ENCODE measurements at regions not wholly inside any gene's neighbourhood (a gene's known extent, or its start where the extent isn't known, plus 50 kb on each side); places are given as distances from the start of the nearest gene placed in this dataset.

DNA sequence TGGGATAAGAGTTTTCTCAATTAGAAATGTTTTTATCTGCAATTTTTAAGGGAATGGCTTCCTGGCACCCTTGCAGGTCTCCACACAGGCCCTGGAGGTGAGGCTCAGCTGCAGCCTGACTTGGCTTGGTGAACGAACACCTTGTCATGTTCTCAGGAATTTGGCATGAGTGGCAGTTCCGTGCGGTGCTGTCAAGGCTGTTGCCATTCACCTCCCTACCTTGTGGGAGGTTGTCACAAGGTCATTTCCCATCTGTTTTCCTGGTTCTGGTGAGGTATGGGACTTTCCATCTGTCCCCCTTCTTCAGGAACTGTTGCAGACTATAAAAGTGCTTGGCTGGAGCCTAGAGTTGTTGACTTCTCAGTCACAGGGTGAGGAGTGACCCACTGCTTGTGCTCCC, 82.9 kb downstream of the ELOVL4 start:
- DNase-seq: no peak

- no peak for DNase-seq
Observed at GRCh38 chr6:79864001-79864400, 83.4 kb downstream of the ELOVL4 start.

- no peak for DNase-seq
Observed at GRCh38 chr6:79863566-79863965, 83.8 kb downstream of the ELOVL4 start.

DNA sequence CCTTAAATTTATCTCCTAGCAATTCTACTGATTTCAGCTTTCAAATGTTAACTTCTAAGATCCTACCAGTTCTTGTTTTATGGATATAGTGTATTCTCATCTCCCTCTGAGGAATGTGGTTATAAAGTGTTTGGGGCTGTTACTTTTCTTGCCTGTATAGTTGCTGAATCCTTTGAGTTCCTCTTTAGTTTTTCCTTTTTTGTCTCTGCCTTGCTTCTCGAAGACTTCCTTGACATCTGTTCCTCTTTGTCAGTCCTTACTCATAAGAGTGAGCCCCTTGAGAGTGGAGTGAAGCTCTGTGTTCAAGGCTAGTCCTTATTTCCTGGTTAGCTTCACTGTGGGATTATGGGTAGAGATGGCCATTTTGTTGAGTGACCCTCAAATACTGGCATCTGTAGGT, 84.6 kb downstream of the ELOVL4 start:
- no peak for DNase-seq

DNA sequence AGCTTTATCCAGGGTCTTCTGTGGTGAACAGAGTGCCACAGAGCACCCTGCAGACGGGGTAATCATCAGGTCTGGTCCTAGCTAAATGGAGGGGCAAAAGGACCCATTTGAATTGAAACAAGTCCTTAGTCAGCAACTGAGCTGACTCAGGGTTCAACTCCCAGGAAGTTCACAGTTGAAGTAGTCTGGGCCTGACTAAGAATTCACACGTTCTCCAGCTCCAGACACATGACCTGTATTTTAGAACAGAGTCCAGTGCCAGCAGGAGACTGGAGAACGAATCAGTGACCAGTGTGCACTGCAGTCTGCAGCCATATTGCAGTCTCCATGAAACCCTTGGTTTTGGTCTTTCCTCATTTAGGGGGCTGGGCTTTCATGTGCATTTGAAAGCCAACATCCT, 85.2 kb downstream of the ELOVL4 start:
- no peak for DNase-seq

GRCh38 chr6:79861023-79861422, 86.3 kb downstream of the ELOVL4 start:
- no peak for DNase-seq

- DNase-seq: no peak
Observed at GRCh38 chr6:79847426-79847825, 99.9 kb downstream of the ELOVL4 start.

- DNase-seq: no peak
Observed at GRCh38 chr6:79842376-79843040, 104.8 kb downstream of the ELOVL4 start.

DNA sequence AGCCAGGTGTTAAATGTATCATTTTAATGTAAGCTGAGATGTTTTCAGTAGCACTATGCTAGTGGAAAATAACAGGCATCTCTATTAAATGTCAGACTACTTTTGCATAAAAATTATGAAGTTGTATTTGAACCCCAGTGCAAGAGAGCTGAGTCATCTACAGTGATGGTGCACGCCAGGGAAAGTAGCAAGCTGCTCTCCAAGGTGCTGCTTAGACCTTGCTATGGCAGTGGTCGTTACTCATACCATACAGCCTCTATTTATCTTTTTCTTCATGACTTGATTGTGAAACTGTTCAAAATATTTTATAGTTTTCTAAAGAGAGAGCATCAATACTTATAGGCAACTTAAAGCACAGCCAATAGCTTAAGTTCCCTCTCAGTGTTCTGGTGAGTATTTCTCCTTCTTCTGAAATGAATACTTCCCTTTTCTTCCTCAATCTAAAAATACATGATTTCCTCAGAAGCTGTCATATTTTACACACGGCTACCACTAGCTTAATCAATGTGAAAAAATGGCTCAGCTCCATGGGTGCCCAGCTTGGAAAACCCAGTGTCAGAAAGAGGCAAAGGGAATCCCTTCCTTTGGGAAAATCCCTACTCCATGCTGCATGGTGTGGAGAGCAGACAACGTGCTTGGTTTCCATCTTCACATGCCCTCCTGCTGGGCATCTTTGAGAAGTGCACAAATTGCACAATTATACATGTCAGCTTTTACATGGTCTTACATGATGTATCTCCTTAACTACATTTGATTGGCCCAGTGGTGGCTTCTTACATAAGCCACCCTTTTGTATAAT, 105.6 kb downstream of the ELOVL4 start:
- DNase-seq: no peak

DNA sequence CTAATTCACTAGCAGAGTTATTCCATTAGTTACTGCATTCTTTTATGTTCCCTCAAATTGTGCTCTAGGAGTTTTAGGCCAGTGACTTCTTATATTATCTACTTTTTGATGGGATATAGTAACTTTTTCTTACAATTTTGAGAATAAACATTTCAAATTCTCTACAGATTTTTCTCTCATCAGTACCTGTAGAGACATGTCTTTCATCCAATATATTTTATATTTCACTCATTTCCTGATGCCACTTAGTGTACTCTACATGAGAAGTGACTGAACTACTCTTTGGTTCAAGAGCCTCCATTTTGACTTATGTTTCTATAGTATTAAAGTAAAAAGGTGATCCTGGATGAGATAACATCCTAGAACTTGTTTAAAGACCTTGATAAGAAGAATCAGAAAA, 108.5 kb downstream of the ELOVL4 start:
- DNase-seq: no peak

- no peak for DNase-seq
Observed at GRCh38 chr6:79833964-79834284, 113.4 kb downstream of the ELOVL4 start.

- peak in 3 of 56 donors; percentile 2 to 23 (median 6) for DNase-seq
Observed at GRCh38 chr6:79833264-79833963, 113.9 kb downstream of the ELOVL4 start.

DNA sequence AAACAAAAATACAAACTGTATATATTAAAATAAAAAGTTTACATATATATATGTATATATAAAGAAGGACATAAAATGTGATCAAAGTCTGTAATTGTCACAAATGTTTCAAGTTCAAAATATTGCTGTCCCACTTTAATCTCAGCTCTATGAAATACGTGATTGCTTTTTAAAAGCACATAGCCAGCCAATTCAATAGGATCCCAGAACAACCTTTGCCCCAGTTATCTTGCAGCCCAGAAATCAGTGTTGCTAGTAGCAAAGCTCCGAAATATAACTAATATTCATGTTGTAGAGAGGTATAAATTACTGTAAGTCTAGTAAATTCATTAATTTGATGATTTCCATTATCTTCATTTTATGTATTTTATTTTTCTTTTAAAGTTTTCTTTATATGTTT, 114.6 kb downstream of the ELOVL4 start:
- no peak for DNase-seq

DNA sequence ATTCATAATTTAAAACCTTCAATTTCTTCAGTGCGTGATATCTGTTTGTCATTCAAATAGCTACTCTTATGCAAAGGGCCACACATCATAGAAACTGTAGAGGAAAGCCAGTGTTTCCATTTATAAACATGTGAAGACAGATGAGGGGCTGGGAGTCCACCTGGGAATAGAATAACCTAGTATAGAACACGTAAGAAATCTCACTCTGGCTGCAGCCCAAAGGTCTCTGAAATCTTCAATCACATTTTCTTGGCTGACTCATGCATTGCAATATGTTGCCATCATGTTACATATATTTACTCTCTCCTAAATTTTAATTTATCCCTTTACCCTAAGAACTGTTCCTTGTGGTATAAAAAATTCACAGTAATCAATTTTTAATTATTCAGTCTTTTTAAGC, 123.2 kb downstream of the ELOVL4 start:
- DNase-seq: no peak

DNA sequence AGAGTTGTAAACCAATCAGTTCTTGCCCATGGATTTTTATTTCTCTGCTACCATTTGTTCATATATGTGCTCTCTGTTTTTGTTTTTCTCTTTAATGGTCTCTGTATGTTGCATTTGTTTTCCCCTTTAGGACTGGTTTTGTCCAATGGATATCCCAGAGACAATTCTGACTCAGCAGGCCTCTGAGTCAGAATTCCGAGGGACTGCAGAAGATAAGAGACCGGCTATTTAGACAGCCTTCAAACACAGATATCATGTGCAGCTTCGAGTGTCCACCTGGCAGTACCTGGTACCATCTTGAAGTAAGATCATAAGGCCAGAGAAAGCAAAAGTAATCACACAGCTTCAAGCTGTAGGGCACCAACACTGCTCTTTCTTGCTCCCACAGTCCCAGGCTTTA, 125.5 kb downstream of the ELOVL4 start:
- DNase-seq: no peak

DNA sequence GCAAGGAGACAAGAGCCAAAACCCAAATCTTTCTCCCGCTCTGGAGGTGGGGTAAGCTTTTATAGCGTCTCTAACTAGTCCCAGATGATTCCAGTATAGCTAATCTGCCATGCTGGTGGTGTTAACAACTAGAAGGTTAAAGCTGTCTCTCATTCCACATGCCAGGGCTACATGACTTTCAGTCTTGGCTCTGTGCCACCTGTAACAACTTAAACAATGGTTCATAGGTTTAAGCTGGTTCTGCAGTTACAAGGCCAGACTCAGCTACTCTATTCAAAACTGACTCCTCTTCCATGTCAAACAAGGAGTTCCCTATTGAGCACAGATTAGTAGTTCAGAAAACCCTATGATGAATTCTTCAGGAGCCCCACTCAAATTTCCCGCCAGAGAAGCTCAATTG, 128.9 kb downstream of the ELOVL4 start:
- peak in 1 of 56 donors; percentile 7 for DNase-seq

DNA sequence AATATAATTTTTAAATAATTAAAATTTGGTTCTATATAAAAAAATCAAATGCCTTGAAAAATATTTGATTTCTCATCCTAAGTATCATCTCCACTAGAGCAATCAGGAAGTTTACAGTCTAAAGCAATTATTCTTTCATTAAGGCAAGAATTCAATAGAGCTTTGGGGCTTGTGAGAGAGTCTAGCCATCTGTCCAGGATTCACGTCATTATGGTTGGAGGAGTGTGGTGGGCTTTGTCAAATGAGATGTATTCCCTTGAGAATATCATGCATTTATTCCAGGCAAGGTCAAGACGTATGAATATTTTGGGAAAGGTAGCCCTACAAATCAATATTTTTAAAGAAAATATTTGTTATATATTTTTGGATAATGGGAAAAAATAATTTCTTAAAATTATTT, 132.4 kb downstream of the ELOVL4 start:
- no peak for DNase-seq

- peak in 51 of 56 donors; percentile 1 to 89 (median 35) for DNase-seq
Observed at GRCh38 chr6:79813854-79814709, 133.3 kb downstream of the ELOVL4 start.

GRCh38 chr6:79813143-79813850, 134.1 kb downstream of the ELOVL4 start:
- no peak for DNase-seq

- DNase-seq: no peak
Observed at GRCh38 chr6:79812195-79812594, 135.2 kb downstream of the ELOVL4 start.

DNA sequence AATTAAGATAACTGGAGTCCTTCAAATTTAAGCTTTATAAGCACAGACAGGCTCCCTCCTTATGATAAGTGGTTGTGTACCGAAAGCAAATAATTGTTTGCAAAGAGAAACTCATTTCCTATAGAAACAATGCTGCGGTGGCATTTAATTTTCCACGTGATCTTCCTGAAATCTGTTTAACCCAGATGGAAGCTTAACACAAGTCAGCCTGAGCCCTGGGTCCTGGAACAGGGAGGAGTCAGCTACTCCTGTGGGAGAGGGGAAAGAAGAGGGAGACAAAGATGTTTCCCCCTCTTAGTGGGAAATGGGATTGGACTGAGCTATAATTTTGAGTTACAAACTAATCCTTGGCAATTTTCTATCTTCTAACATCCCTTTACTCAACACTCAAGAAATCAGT, 136.5 kb downstream of the ELOVL4 start:
- no peak for DNase-seq
